ENCODE measurements at regions not wholly inside any gene's neighbourhood (a gene's known extent, or its start where the extent isn't known, plus 50 kb on each side); places are given as distances from the start of the nearest gene placed in this dataset.

GRCh38 chr7:54326592-54327167 lies 215.5 kb upstream of the VSTM2A start:
- H3K27ac ChIP-seq, result no peak overlapping the region
- no peaks in the 10 kb centered on the region for H3K27me3 ChIP-seq (ENCODE audit: low read depth)
- no peaks in the 10 kb centered on the region for H3K36me3 ChIP-seq
- no peaks in the 10 kb centered on the region for H3K4me1 ChIP-seq
- no peak overlapping the region for H3K4me3 ChIP-seq
- intact Hi-C loops (cut with DNase I), result no loop called here
- no peaks in the 10 kb centered on the region for H3K9me3 ChIP-seq
- TF ChIP-seq CTCF (IDR thresholded peaks at IDR 0.05), result no peak
- no peak for ATAC-seq
- no peak for DNase-seq

- H3K4me3 ChIP-seq, result no peak overlapping the region
- no peak overlapping the region for H3K27ac ChIP-seq
- H3K4me1 ChIP-seq, result no peaks in the 10 kb centered on the region
- no peak for ATAC-seq
- no peak for TF ChIP-seq CTCF (IDR thresholded peaks at IDR 0.05)
- no peaks in the 10 kb centered on the region for H3K27me3 ChIP-seq (ENCODE audit: low read depth)
- intact Hi-C loops (cut with DNase I), result no loop called here
- DNase-seq, result no peak
- no peaks in the 10 kb centered on the region for H3K9me3 ChIP-seq
- H3K36me3 ChIP-seq, result no peaks in the 10 kb centered on the region
Measured at GRCh38 chr7:54330216-54330800, 211.9 kb upstream of the VSTM2A start.

GRCh38 chr7:54331311-54331710 lies 210.9 kb upstream of the VSTM2A start:
- DNase-seq (no peak), ATAC-seq (no peak)
- Histone ChIP-seq H3K27me3 (ENCODE audit: low read depth) (no peaks in the 10 kb centered on the region), H3K27ac (no peak overlapping the region), H3K4me1 (no peaks in the 10 kb centered on the region), H3K36me3 (no peaks in the 10 kb centered on the region), H3K9me3 (no peaks in the 10 kb centered on the region), H3K4me3 (no peak overlapping the region)
- intact Hi-C loops (cut with DNase I), result no loop called here
- TF ChIP-seq CTCF (IDR thresholded peaks at IDR 0.05), result no peak

GRCh38 chr7:54332301-54332700 lies 209.9 kb upstream of the VSTM2A start:
- intact Hi-C loops (cut with DNase I), result no loop called here

GRCh38 chr7:54333952-54334351 lies 208.2 kb upstream of the VSTM2A start:
- no peak for ATAC-seq
- no peak overlapping the region for H3K27ac ChIP-seq
- no peak for DNase-seq
- H3K9me3 ChIP-seq, result no peaks in the 10 kb centered on the region
- H3K4me1 ChIP-seq, result no peaks in the 10 kb centered on the region
- TF ChIP-seq CTCF (IDR thresholded peaks at IDR 0.05), result no peak
- intact Hi-C loops (cut with DNase I), result no loop called here
- no peak overlapping the region for H3K4me3 ChIP-seq
- H3K27me3 ChIP-seq (ENCODE audit: low read depth), result no peaks in the 10 kb centered on the region
- H3K36me3 ChIP-seq, result no peaks in the 10 kb centered on the region

More at GRCh38 chr7:54332301-54332700, 209.9 kb upstream of the VSTM2A start:
- no peaks in the 10 kb centered on the region for H3K27me3 ChIP-seq (ENCODE audit: low read depth)
- TF ChIP-seq CTCF (IDR thresholded peaks at IDR 0.05), result no peak
- no peaks in the 10 kb centered on the region for H3K9me3 ChIP-seq
- H3K36me3 ChIP-seq, result no peaks in the 10 kb centered on the region
- H3K4me1 ChIP-seq, result no peaks in the 10 kb centered on the region
- H3K27ac ChIP-seq, result no peak overlapping the region
- DNase-seq (no peak), ATAC-seq (no peak)
- H3K4me3 ChIP-seq, result no peak overlapping the region
